Thyroid gland (tissue), 4 donors: ENCODE measurements at regions not wholly inside any gene's neighbourhood (a gene's known extent, or its start where the extent isn't known, plus 50 kb on each side); places are given as distances from the start of the nearest gene placed in this dataset.

ENCODE experiments used
- DNase-seq, 2 donors: peaks; one replicate each; pipeline ENCODE4 v3.0.0-alpha.2; 2019
- H3K27ac ChIP-seq, 3 donors: fragments of 200-600 bp; sonication (generic); 1 replicate in 2 of 3; 2 replicates in 1 of 3; pipeline ENCODE4 v1.5.1; 2016 to 2019; ENCODE audit warnings: mild to moderate bottlenecking in 1 of 3, moderate library complexity in 1 of 3
- H3K27me3 ChIP-seq: fragments of 200-600 bp; sonication (generic); one replicate; pipeline ENCODE4 v1.5.1; 2019
- H3K36me3 ChIP-seq, 2 donors: fragments of 200-600 bp; sonication (generic); one replicate each; pipeline ENCODE4 v1.5.1; 2016 to 2019
- H3K4me1 ChIP-seq, 2 donors: fragments of 200-600 bp; sonication (generic); one replicate each; pipeline ENCODE4 v1.5.1; 2017 to 2019
- H3K4me3 ChIP-seq, 3 donors: fragments of 200-600 bp; sonication (generic); replicated peaks in 1 of 3; 1 replicate in 2 of 3; 2 replicates in 1 of 3; pipeline ENCODE4 v1.5.1; 2016; ENCODE audit warnings: mild to moderate bottlenecking in 1 of 3
- H3K9me3 ChIP-seq: fragments of 200-600 bp; sonication (generic); one replicate; pipeline ENCODE4 v1.5.1; 2017
- POLR2A ChIP-seq, 2 donors: fragments of 450-650 bp; IDR thresholded peaks; one replicate each; pipeline ENCODE4 v1.6.1; 2017; ENCODE audit warnings: antibody characterized with exemption in 2 of 2, mild to moderate bottlenecking in 2 of 2, moderate library complexity in 1 of 2
- WGBS, 2 donors: methylation state at CpG; one replicate each; pipeline ENCODE4 v1.1.5; 2017; 5-methylcytosine and 5-hydroxymethylcytosine counted together
- intact Hi-C: fragments of 100-400 bp; cut with DNase I; formaldehyde crosslinking; loops from one replicate; pipeline ENCODE4 v1.15.1; 2023
- TF ChIP-seq, protein P1 (sequence below), 6 experiments: fragments of 200-600 bp in 3 of 6; fragments of 450-650 bp in 3 of 6; sonication (generic) in 3 of 6; IDR thresholded peaks; one replicate each; pipeline ENCODE4 v1.5.1; 2016 to 2019; ENCODE audit warnings: antibody characterized with exemption in 6 of 6, mild to moderate bottlenecking in 2 of 6, inconsistent platforms in 1 of 6, moderate library complexity in 1 of 6

DNA sequence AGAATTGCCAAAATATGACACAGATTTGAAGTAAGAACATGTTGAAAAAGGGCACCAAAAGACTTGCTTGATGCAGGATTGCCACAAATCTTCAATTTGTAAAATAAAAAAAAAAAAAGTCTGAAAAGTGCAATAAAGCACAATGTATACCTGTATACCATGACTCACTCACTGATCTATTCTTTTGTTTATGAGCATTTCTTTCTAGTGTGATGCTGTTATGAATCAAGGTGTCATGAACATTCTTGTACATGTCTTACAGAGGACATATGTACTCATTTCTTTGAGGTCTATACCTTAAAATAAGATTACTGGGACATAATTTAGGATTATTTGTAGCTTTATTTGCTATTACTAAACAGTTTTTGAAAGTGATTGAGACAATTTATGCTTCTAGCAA is 464.9 kb upstream of the RBMS3 start:
- Histone ChIP-seq H3K27me3 (no peaks in the 10 kb centered on the region), H3K36me3 (no peaks in the 10 kb centered on the region), H3K4me1 (no peaks in the 10 kb centered on the region), H3K4me3 (no peak overlapping the region), H3K27ac (no peak overlapping the region), H3K9me3 (no peaks in the 10 kb centered on the region)
- no peak for DNase-seq
- TF ChIP-seq POLR2A (IDR thresholded peaks at IDR 0.05): no peak
- TF ChIP-seq, protein P1, sequence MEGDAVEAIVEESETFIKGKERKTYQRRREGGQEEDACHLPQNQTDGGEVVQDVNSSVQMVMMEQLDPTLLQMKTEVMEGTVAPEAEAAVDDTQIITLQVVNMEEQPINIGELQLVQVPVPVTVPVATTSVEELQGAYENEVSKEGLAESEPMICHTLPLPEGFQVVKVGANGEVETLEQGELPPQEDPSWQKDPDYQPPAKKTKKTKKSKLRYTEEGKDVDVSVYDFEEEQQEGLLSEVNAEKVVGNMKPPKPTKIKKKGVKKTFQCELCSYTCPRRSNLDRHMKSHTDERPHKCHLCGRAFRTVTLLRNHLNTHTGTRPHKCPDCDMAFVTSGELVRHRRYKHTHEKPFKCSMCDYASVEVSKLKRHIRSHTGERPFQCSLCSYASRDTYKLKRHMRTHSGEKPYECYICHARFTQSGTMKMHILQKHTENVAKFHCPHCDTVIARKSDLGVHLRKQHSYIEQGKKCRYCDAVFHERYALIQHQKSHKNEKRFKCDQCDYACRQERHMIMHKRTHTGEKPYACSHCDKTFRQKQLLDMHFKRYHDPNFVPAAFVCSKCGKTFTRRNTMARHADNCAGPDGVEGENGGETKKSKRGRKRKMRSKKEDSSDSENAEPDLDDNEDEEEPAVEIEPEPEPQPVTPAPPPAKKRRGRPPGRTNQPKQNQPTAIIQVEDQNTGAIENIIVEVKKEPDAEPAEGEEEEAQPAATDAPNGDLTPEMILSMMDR (IDR thresholded peaks at IDR 0.05): no peak
- intact Hi-C loops: no loop called here

DNA sequence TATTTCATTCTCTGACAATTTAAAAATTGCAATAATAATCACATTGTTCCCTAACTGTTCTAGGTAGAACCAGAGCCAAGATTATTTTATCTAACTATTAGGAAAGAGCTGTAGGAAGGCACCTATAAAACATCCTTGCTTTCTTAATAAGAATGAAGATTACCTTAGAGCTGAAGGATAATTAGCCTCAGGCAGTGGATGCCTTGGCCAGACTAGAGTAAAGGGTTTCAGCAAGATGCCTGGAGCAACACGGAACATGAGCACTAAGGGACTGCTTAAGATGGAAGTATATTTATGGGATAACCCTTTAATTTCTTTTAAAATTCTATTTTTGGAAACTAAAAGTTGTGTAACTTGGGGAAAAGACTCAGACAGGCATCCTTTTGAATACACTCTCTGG is 456.6 kb upstream of the RBMS3 start:
- intact Hi-C loops: no loop called here
- TF ChIP-seq, protein P1 (IDR thresholded peaks at IDR 0.05): no peak
- TF ChIP-seq POLR2A (IDR thresholded peaks at IDR 0.05): no peak
- H3K36me3 ChIP-seq: no peaks in the 10 kb centered on the region
- no peak overlapping the region for H3K27ac ChIP-seq
- WGBS, 2 donors: 53 to 71% methylated on average over 1 of the region's 1 CpG
- no peaks in the 10 kb centered on the region for H3K27me3 ChIP-seq
- no peak overlapping the region for H3K4me3 ChIP-seq
- DNase-seq: no peak
- no peaks in the 10 kb centered on the region for H3K4me1 ChIP-seq
- H3K9me3 ChIP-seq: no peaks in the 10 kb centered on the region

DNA sequence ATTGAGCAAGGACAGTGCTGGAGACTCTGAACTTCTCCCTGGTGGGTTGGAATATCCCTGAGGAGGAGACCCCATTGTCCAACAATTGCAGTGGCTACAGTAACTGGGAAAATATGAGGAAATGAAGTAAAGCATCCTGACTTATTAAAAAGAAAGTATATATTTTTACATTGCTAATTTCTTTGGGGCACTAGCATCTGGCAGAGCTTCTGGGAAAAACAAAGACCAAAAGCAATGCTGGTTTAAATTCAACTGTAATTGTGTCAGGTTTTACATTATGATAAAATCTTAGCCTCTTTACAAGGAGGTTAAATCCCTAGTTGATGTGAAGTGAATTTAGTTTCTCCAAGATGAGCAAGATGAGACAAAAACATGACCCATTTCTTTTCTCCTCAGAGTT is 454.0 kb upstream of the RBMS3 start:
- Histone ChIP-seq H3K4me1 (no peaks in the 10 kb centered on the region), H3K27me3 (no peaks in the 10 kb centered on the region), H3K4me3 (no peak overlapping the region), H3K27ac (no peak overlapping the region), H3K9me3 (no peaks in the 10 kb centered on the region), H3K36me3 (no peaks in the 10 kb centered on the region)
- intact Hi-C loops: no loop called here
- DNase-seq: no peak
- TF ChIP-seq, protein P1 (IDR thresholded peaks at IDR 0.05): no peak
- no peak for TF ChIP-seq POLR2A (IDR thresholded peaks at IDR 0.05)

DNA sequence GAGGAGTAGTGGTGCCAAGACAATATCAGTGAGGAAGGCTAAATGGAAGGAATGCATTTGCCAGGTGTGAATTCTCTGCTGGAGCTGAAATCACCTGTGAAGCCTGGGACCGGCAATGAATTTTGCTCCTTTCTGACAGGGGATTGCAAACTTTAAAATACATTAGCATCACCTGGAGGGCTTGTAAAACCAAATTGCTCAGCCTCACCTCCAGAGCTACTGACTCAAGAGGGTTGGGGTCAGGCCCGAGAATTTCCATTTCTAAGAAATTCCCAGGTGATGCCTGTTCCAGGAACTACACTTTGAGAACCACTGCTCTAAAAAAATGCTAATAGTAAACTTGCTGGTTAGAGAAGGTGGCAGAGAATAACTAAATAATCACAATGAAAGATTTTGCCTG is 445.6 kb upstream of the RBMS3 start:
- Histone ChIP-seq H3K9me3 (no peaks in the 10 kb centered on the region), H3K27ac (no peak overlapping the region), H3K4me3 (no peak overlapping the region), H3K27me3 (no peaks in the 10 kb centered on the region), H3K4me1 (peaks cover 0 to 1% of the 10 kb centered on the region in 2 donors), H3K36me3 (no peaks in the 10 kb centered on the region)
- intact Hi-C loops: no loop called here
- no peak for TF ChIP-seq POLR2A (IDR thresholded peaks at IDR 0.05)
- TF ChIP-seq, protein P1 (IDR thresholded peaks at IDR 0.05): no peak
- WGBS, 2 donors: 40 to 54% methylated on average over 2 of the region's 2 CpGs
- no peak for DNase-seq

DNA sequence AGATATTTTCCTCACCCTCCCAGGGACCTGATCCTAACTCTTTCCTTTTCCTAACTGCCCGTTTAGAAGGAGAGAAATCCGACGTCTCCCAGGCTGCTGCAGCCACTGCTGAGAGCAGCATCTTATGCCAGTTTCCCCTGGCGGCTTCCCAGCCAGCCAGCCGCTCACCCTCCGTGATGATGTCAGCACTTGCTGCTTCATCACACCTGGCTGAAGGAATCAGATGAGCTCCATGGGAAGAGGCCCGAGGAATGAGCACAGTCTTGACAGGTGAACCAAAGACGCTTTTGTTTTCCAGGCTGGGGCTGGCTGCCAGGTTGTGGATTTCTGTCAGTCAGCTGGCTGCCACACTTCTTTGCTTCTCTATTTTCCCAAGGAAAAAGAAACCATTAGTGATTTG is 445.1 kb upstream of the RBMS3 start:
- Histone ChIP-seq H3K27me3 (no peaks in the 10 kb centered on the region), H3K27ac (no peak overlapping the region), H3K4me3 (no peak overlapping the region), H3K9me3 (no peaks in the 10 kb centered on the region), H3K4me1 (peaks cover 0 to 6% of the 10 kb centered on the region in 2 donors), H3K36me3 (no peaks in the 10 kb centered on the region)
- intact Hi-C loops: no loop called here
- peak; percentile 74 to 86 for DNase-seq
- 16 to 32% methylated on average over 8 of the region's 8 CpGs for WGBS, 2 donors
- no peak for TF ChIP-seq POLR2A (IDR thresholded peaks at IDR 0.05)
- TF ChIP-seq, protein P1 (IDR thresholded peaks at IDR 0.05): no peak
